Gastroesophageal sphincter (tissue), 3 donors: ENCODE measurements at regions not wholly inside any gene's neighbourhood (a gene's known extent, or its start where the extent isn't known, plus 50 kb on each side); places are given as distances from the start of the nearest gene placed in this dataset.

Source experiments
- CTCF ChIP-seq, 4 experiments: fragments of 200-600 bp in 2 of 4; fragments of 450-650 bp in 2 of 4; sonication (generic) in 1 of 4; IDR thresholded peaks; one replicate each; pipeline ENCODE4 v1.5.1; 2017 to 2019; ENCODE audit warnings: antibody characterized with exemption in 4 of 4, mild to moderate bottlenecking in 2 of 4, moderate library complexity in 2 of 4
- POLR2A ChIP-seq, 2 donors: fragments of 450-650 bp; IDR thresholded peaks; one replicate each; pipeline ENCODE4 v1.6.1; 2017; ENCODE audit warnings: antibody characterized with exemption in 2 of 2, mild to moderate bottlenecking in 2 of 2, moderate library complexity in 1 of 2

- TF ChIP-seq POLR2A (IDR thresholded peaks at IDR 0.05), result no peak
- no peak for TF ChIP-seq CTCF (IDR thresholded peaks at IDR 0.05)
Measured at GRCh38 chr3:8206971-8207617, 294.5 kb upstream of the LMCD1 start.
